C4-2B (cell line): ENCODE measurements at regions not wholly inside any gene's neighbourhood (a gene's known extent, or its start where the extent isn't known, plus 50 kb on each side); places are given as distances from the start of the nearest gene placed in this dataset.

Experiments used
- ZFX ChIP-seq: fragments of 450-650 bp; IDR thresholded peaks from 2 replicates; pipeline ENCODE4 v1.6.1; 2017
- TF ChIP-seq, protein P1 (sequence below): fragments of 450-650 bp; conservative IDR thresholded peaks from 2 replicates; pipeline ENCODE4 v1.5.1; 2017; ENCODE audit warnings: mild to moderate bottlenecking

DNA sequence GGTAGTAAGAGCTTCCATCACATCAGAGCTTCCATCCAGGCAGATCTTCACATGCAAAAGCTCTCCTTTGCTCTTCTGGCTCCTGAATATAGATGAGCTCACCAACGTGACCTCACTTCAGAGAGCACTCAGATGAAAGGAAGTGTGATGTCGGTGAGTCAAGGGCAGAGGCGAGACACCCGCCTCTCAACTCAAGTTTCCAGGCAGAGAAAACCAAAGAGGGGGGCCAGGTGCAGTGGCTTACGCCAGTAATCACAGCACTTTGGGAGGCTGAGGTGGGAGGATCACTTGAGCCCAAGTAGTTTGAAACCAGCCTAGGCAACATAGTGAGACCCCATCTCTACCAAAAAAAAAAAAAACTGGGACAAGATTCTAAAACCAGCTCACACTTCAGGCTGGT, 126.9 kb downstream of the DUSP6 start:
- TF ChIP-seq, protein P1, sequence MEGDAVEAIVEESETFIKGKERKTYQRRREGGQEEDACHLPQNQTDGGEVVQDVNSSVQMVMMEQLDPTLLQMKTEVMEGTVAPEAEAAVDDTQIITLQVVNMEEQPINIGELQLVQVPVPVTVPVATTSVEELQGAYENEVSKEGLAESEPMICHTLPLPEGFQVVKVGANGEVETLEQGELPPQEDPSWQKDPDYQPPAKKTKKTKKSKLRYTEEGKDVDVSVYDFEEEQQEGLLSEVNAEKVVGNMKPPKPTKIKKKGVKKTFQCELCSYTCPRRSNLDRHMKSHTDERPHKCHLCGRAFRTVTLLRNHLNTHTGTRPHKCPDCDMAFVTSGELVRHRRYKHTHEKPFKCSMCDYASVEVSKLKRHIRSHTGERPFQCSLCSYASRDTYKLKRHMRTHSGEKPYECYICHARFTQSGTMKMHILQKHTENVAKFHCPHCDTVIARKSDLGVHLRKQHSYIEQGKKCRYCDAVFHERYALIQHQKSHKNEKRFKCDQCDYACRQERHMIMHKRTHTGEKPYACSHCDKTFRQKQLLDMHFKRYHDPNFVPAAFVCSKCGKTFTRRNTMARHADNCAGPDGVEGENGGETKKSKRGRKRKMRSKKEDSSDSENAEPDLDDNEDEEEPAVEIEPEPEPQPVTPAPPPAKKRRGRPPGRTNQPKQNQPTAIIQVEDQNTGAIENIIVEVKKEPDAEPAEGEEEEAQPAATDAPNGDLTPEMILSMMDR, result no peak
- TF ChIP-seq ZFX, result no peak
